GM12878 (cell line): ENCODE measurements at regions not wholly inside any gene's neighbourhood (a gene's known extent, or its start where the extent isn't known, plus 50 kb on each side); places are given as distances from the start of the nearest gene placed in this dataset.

ENCODE experiments used
- ATAC-seq: fragments of 200-7000 bp; cut with Tn5 transposase; 3 replicates; pipeline ENCODE4 v1.9.1; 2020; ENCODE audit warnings: mild to moderate bottlenecking, moderate library complexity
- BruUV-seq: library from RNA; stranded (reverse); fragments of 400-500 nt; replicated peaks from 2 replicates; lab custom pipeline; 2021; lab: Mats Ljungman, UMichigan
- CTCF ChIA-PET: fragments of 300-600 bp; sonication (Branson Sonifier 250); formaldehyde crosslinking; extraction: SDS; loops from one replicate; lab custom pipeline; 2021; ENCODE audit warnings: inconsistent platforms; lab: Yijun Ruan, JAX
- POLR2A ChIA-PET: fragments of 350-600 bp; formaldehyde crosslinking; extraction: SDS; loops from one replicate; lab custom pipeline; 2021; ENCODE audit warnings: inconsistent platforms; lab: Charles Lee
- RAD21 ChIA-PET: fragments of 300-600 bp; sonication (Branson Sonifier 250); formaldehyde crosslinking; loops from one replicate; lab custom pipeline; 2023; ENCODE audit warnings: antibody characterized with exemption; ENCODE audit not compliant: unreplicated experiment; lab: Charles Lee
- SMC1A ChIA-PET: fragments of 300-600 bp; sonication (Branson Sonifier 250); formaldehyde crosslinking; loops from one replicate; lab custom pipeline; 2023; ENCODE audit not compliant: unreplicated experiment, uncharacterized antibody; lab: Charles Lee
- DNase-seq: peaks from one replicate; pipeline ENCODE4 v3.0.0-alpha.2; 2011; ENCODE audit warnings: low read depth, low spot score
- FAIRE-seq: peaks from 3 replicates; lab custom pipeline; 2011; peaks lifted over from hg19 to GRCh38; lab: Jason Lieb, UNC
- H2AFZ ChIP-seq: 2 replicates; pipeline ENCODE4 v1.6.0; 2011; ENCODE audit warnings: low read depth, low read length, control low read depth; ENCODE audit not compliant: control insufficient read depth
- H3K27ac ChIP-seq: 2 replicates; pipeline ENCODE4 v1.5.1; 2011; ENCODE audit warnings: control low read depth; ENCODE audit not compliant: control insufficient read depth, insufficient read depth
- H3K27me3 ChIP-seq, 2 experiments: replicated peaks in 1 of 2; 2 replicates each; pipeline versions ENCODE4 v1.6.0 to v1.6.1; 2011; ENCODE audit warnings: low read length in 1 of 2; ENCODE audit not compliant: control insufficient read depth in 2 of 2, insufficient read depth in 2 of 2
- H3K36me3 ChIP-seq, 2 experiments: 2 replicates each; pipeline ENCODE4 v1.5.1; 2011; ENCODE audit warnings: low read length in 1 of 2; ENCODE audit not compliant: control insufficient read depth in 2 of 2, insufficient read depth in 2 of 2
- H3K4me1 ChIP-seq: 2 replicates; pipeline ENCODE4 v1.6.1; 2011; ENCODE audit warnings: mild to moderate bottlenecking, low read length, moderate library complexity, mixed read lengths; ENCODE audit not compliant: control insufficient read depth, insufficient read depth
- H3K4me2 ChIP-seq: 2 replicates; pipeline ENCODE4 v1.6.0; 2011; ENCODE audit warnings: control low read depth; ENCODE audit not compliant: control insufficient read depth, insufficient read depth
- H3K4me3 ChIP-seq: fragments of 200-600 bp; sonication (generic); 2 replicates; pipeline ENCODE4 v1.5.1; 2016
- H3K79me2 ChIP-seq: 2 replicates; pipeline ENCODE4 v1.6.0; 2011; ENCODE audit warnings: low read length; ENCODE audit not compliant: control insufficient read depth, insufficient read depth
- H3K9ac ChIP-seq: 2 replicates; pipeline ENCODE4 v1.8.0; 2011; ENCODE audit warnings: low read length, control low read depth, mixed read lengths; ENCODE audit not compliant: control insufficient read depth, insufficient read depth
- H3K9me3 ChIP-seq: replicated peaks from 3 replicates; pipeline ENCODE4 v1.5.1; 2011; ENCODE audit warnings: mild to moderate bottlenecking, low read length; ENCODE audit not compliant: control insufficient read depth, insufficient read depth
- H4K20me1 ChIP-seq: 2 replicates; pipeline ENCODE4 v1.6.0; 2011; ENCODE audit not compliant: control insufficient read depth, insufficient read depth
- FOS ChIP-seq: IDR thresholded peaks from 3 replicates; pipeline ENCODE4 v1.6.1; 2011; ENCODE audit warnings: borderline replicate concordance; ENCODE audit not compliant: insufficient read length; ENCODE audit errors: extremely low read depth
- FOXM1 ChIP-seq: IDR thresholded peaks from 2 replicates; pipeline ENCODE4 v1.6.1; 2012; ENCODE audit warnings: low read depth, mild to moderate bottlenecking, inconsistent platforms, low read length, moderate library complexity
- HSF1 ChIP-seq: fragments of 150-350 bp; IDR thresholded peaks from 2 replicates; pipeline ENCODE4 v1.6.1; 2014; ENCODE audit warnings: mild to moderate bottlenecking, low read depth, low read length
- IKZF1 ChIP-seq: fragments of 450-650 bp; conservative IDR thresholded peaks from 2 replicates; pipeline ENCODE4 v1.6.1; 2017; ENCODE audit warnings: antibody characterized with exemption, mild to moderate bottlenecking
- MEF2B ChIP-seq: fragments of 450-650 bp; IDR thresholded peaks from 2 replicates; pipeline ENCODE4 v1.6.1; 2018; ENCODE audit warnings: mild to moderate bottlenecking, moderate library complexity; ENCODE audit not compliant: partially characterized antibody, poor library complexity, severe bottlenecking
- MYB ChIP-seq: fragments of 150-350 bp; IDR thresholded peaks from 2 replicates; pipeline ENCODE4 v1.6.1; 2014; ENCODE audit warnings: mild to moderate bottlenecking, low read depth, low read length, borderline replicate concordance
- NFIC ChIP-seq: IDR thresholded peaks from 2 replicates; pipeline ENCODE4 v1.6.1; 2012; ENCODE audit warnings: low read depth, mild to moderate bottlenecking, inconsistent platforms, low read length, moderate library complexity
- NFYA ChIP-seq: IDR thresholded peaks from 2 replicates; pipeline ENCODE4 v1.6.1; 2011; ENCODE audit warnings: low read depth, mild to moderate bottlenecking, low read length, improper control_type of control experiment, borderline replicate concordance
- PML ChIP-seq: IDR thresholded peaks from 2 replicates; pipeline ENCODE4 v1.6.1; 2012; ENCODE audit warnings: low read length, inconsistent platforms
- RB1 ChIP-seq: fragments of 450-650 bp; formaldehyde crosslinking; IDR thresholded peaks from 2 replicates; pipeline ENCODE4 v1.6.1; 2017; ENCODE audit warnings: mild to moderate bottlenecking, borderline replicate concordance
- SMAD5 ChIP-seq: IDR thresholded peaks from 2 replicates; pipeline ENCODE4 v1.6.1; 2016; ENCODE audit warnings: antibody characterized with exemption, low read depth
- SREBF2 ChIP-seq: IDR thresholded peaks from 2 replicates; pipeline ENCODE4 v1.6.1; 2012; ENCODE audit warnings: mild to moderate bottlenecking, low read length
- TAF1 ChIP-seq: IDR thresholded peaks from 2 replicates; pipeline ENCODE4 v1.6.1; 2011; ENCODE audit warnings: mild to moderate bottlenecking, low read depth, low read length, borderline replicate concordance
- ZNF24 ChIP-seq: fragments of 450-650 bp; IDR thresholded peaks from 2 replicates; pipeline ENCODE4 v1.6.1; 2017; ENCODE audit warnings: antibody characterized with exemption, mild to moderate bottlenecking
- ZSCAN29 ChIP-seq: fragments of 450-650 bp; IDR thresholded peaks from 2 replicates; pipeline ENCODE4 v1.6.1; 2017; ENCODE audit warnings: mild to moderate bottlenecking, moderate library complexity
- WGBS: methylation state at CpG from one replicate; pipeline ENCODE4 v1.1.6; 2016; ENCODE audit warnings: low lambda C conversion rate; ENCODE audit not compliant: insufficient replicate concordance, insufficient coverage; ENCODE audit errors: missing lambda C conversion rate; 5-methylcytosine and 5-hydroxymethylcytosine counted together
- in situ Hi-C: fragments of 300-500 bp; cut with MboI; formaldehyde crosslinking; loops from 9 replicates; pipeline ENCODE4 v1.14.3; 2018; ENCODE audit warnings: mixed read lengths
- intact Hi-C: fragments of 100-400 bp; cut with micrococcal nuclease; formaldehyde crosslinking; loops from one replicate; pipeline ENCODE4 v1.14.2; 2022; ENCODE audit not compliant: unreplicated experiment
- TF ChIP-seq, protein P1 (sequence below): fragments of 450-650 bp; IDR thresholded peaks from 2 replicates; pipeline ENCODE4 v1.6.1; 2017; ENCODE audit warnings: mild to moderate bottlenecking

GRCh38 chr21:27467366-27467765 is 500.5 kb upstream of the ADAMTS5 start:
- 0% methylated on average over 2 of the region's 2 CpGs for WGBS
- ChIA-PET CTCF (interaction anchor here (0.6 kb wide), 1 partner anchor 42 kb away, joined by 5 read pairs; no protein-coding TSS in a partner anchor), SMC1A (no interaction called here), POLR2A (no interaction called here), RAD21 (no interaction called here)
- DNase-seq (no peak), ATAC-seq (no peak), FAIRE-seq (no peak)
- Histone ChIP-seq H3K9me3 (no peaks in the 10 kb centered on the region), H3K4me2 (no peak overlapping the region), H3K4me3 (no peak overlapping the region), H3K27ac (no peak overlapping the region), H4K20me1 (no peaks in the 10 kb centered on the region), H3K4me1 (no peaks in the 10 kb centered on the region), H3K9ac (no peak overlapping the region), H3K27me3 (no peaks in the 10 kb centered on the region), H2AFZ (no peak overlapping the region), H3K36me3 (no peaks in the 10 kb centered on the region), H3K79me2 (no peaks in the 10 kb centered on the region)
- no TSS peak for BruUV-seq
- in situ Hi-C loops, result no loop called here
- TF ChIP-seq ZNF24 (no peak), ZSCAN29 (no peak), PML (no peak), MYB (no peak), RB1 (no peak), MEF2B (no peak), HSF1 (no peak), FOS (no peak), TAF1 (no peak), IKZF1 (no peak), NFYA (no peak), SMAD5 (no peak), FOXM1 (no peak), NFIC (no peak), SREBF2 (no peak)
- TF ChIP-seq, protein P1, sequence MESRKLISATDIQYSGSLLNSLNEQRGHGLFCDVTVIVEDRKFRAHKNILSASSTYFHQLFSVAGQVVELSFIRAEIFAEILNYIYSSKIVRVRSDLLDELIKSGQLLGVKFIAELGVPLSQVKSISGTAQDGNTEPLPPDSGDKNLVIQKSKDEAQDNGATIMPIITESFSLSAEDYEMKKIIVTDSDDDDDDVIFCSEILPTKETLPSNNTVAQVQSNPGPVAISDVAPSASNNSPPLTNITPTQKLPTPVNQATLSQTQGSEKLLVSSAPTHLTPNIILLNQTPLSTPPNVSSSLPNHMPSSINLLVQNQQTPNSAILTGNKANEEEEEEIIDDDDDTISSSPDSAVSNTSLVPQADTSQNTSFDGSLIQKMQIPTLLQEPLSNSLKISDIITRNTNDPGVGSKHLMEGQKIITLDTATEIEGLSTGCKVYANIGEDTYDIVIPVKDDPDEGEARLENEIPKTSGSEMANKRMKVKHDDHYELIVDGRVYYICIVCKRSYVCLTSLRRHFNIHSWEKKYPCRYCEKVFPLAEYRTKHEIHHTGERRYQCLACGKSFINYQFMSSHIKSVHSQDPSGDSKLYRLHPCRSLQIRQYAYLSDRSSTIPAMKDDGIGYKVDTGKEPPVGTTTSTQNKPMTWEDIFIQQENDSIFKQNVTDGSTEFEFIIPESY, result no peak
- intact Hi-C loops, result no loop called here
